ENCODE measurements at regions not wholly inside any gene's neighbourhood (a gene's known extent, or its start where the extent isn't known, plus 50 kb on each side); places are given as distances from the start of the nearest gene placed in this dataset.
"Not testable (repeated sequence)": the region's sequence is repeated elsewhere in the genome, so short reads cannot be mapped to it uniquely, and the experiment has no call there.

DNA sequence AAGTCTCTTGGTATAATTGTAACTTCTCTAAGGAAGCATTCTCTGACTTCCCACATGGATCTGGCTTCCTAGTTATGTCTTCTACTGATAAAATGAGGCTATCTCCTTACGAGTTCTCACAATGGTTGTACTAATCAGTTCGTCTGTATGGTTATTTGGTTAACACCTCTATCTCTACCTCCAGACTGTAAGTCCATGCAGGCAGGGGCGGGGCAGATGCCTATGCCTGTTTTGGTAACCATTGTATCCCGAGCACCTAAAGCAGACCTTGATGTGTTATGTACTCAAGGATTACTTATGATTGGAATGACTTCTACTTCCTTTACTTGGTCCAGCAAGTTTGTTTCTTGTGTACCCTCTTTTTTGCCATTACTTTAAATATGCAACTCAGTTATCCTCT lies 125.0 kb upstream of the PITX1 start:
- 0 out of 2 replicates have a peak, but pooled peaks cover 4% of the 10 kb centered on the region for H3K9me3 ChIP-seq
- DNase-seq (ENCODE audit: low spot score in 2 of 2), result no peak
- no peaks in the 10 kb centered on the region for H3K36me3 ChIP-seq (replicated peaks)
- in situ Hi-C loops (cut with MboI; ENCODE audit: low sequenced_read_pairs), result no loop called here
- H3K4me3 ChIP-seq, result no peak overlapping the region
- no peaks in the 10 kb centered on the region for H3K27me3 ChIP-seq (ENCODE audit: low read depth)
- no peaks in the 10 kb centered on the region for H3K4me1 ChIP-seq

DNA sequence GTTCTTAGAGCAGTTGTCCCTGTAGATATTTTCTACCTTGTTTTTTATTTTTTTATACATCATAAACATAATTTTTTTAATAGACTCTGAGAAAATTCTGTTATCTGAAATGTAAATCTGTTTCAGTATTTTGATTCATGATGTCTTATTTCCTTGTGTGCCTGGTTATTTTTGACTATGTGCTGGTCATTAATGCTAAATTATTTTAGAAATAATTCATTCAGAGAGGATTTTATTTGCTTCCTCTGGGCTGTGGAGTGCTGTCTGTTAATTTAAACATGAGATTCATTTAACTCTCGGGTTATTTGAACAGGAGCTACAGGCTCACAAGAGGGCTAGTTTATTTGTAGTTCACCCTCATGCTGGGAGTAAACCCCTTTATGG lies 124.3 kb upstream of the PITX1 start:
- H3K4me1 ChIP-seq, result no peaks in the 10 kb centered on the region
- no peaks in the 10 kb centered on the region for H3K27me3 ChIP-seq (ENCODE audit: low read depth)
- in situ Hi-C loops (cut with MboI; ENCODE audit: low sequenced_read_pairs), result no loop called here
- H3K4me3 ChIP-seq, result no peak overlapping the region
- DNase-seq (ENCODE audit: low spot score in 2 of 2), result no peak
- no peaks in the 10 kb centered on the region for H3K36me3 ChIP-seq (replicated peaks)
- 0 out of 2 replicates have a peak, but pooled peaks cover 4% of the 10 kb centered on the region for H3K9me3 ChIP-seq

DNA sequence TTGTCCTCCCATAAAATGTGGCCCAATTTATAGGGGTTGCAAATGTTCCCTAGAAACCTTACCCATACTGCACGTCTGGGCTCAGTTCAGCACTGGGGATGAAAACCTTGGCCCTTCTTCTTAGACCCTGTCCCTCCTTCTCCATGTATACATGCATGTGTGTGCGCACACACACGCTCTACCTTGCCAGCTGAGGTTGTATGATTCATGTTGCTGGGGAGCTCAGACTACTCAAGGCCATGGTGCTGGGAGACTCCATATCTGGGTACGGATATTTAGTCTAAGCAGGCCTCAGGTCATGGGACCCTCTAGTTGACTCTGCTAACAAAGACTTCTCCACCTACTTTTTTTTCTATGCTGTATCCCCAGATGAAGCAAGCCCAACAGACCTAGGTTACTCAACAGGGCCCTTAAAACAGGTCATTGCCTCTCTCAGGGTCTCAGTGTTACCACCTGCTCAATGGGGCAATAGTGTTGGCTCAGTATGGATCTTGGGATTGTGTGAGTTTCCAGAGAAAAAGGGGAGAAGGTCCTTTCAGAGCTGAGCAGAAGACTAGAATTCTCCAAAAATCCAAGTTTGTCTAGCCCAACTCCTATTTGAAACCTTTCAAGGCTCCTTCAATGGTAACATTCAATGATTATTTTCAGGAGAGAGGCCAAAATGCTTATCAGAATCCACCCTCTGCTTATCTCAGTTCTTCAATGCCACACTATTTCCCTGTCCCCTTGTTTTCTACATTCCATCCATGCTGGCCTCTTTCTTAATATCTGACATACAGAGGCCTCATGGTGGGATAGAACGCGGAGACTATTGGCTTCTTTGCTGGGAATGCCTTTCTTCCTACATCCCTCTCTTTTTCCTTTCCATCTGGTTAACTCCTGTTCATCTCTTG lies 123.6 kb upstream of the PITX1 start:
- no peaks in the 10 kb centered on the region for H3K27me3 ChIP-seq (ENCODE audit: low read depth)
- H3K4me1 ChIP-seq, result no peaks in the 10 kb centered on the region
- in situ Hi-C loops (cut with MboI; ENCODE audit: low sequenced_read_pairs), result no loop called here
- no peak overlapping the region for H3K4me3 ChIP-seq
- DNase-seq (ENCODE audit: low spot score in 2 of 2), result no peak
- H3K36me3 ChIP-seq (replicated peaks), result no peaks in the 10 kb centered on the region
- H3K9me3 ChIP-seq, result 0 out of 2 replicates have a peak, but pooled peaks cover 4% of the 10 kb centered on the region

DNA sequence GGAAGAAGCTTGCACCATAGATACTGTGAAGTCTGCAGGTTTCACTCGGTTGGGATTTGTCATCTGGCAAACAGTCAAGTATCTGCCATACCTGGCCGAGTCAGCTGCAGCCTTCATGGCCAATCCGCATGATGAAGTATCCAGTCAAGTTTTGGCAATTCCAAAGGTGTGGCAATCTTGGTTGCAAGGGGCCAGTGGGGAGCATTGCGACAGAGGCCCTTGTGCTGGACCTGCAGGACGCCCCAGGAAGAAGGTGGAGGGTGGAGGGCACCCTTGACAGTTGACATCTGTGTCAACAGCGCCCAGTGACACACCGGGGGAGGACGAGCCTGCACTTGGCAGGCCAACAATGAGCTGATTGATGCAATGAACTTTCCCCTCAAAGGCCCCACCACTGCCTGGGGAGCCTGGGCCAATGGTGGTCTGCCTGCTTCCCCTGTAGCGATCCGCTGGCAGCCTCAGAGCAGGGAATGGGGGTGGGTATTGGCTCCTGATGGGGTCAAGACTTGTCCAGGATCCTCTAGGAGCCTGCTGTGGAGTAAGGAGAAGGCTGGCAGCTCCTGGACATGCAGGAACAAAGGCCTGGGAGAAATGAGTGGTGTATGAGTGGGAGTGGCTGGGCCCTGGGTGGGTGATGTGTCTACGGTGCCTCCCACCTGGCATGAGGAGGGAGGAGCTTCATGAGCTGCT lies 122.8 kb upstream of the PITX1 start:
- H3K4me1 ChIP-seq, result no peaks in the 10 kb centered on the region
- no peak for DNase-seq (ENCODE audit: low spot score in 2 of 2)
- H3K4me3 ChIP-seq, result no peak overlapping the region
- no peaks in the 10 kb centered on the region for H3K36me3 ChIP-seq (replicated peaks)
- no peaks in the 10 kb centered on the region for H3K27me3 ChIP-seq (ENCODE audit: low read depth)
- in situ Hi-C loops (cut with MboI; ENCODE audit: low sequenced_read_pairs), result no loop called here
- H3K9me3 ChIP-seq, result 0 out of 2 replicates have a peak, but pooled peaks cover 4% of the 10 kb centered on the region

DNA sequence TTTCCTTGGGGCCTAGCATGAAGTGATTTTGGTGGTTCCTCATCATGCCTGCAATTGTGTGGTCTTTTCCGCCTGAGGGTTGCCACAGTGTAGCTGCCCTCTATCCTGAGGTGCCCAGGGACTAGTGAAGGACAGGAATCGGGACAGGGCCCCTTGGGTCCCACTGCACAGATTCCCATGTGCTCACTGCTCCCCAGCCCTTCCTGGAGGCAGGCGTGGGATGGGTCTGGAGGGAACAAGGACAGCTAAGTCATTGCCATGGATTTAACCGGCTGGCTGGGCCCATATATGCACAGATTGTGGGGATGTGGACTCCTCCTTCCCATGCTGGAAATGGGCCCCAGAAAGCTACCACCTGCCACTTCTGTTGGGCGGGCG lies 122.3 kb upstream of the PITX1 start:
- H3K36me3 ChIP-seq (replicated peaks), result no peaks in the 10 kb centered on the region
- DNase-seq (ENCODE audit: low spot score in 2 of 2), result no peak
- H3K4me3 ChIP-seq, result no peak overlapping the region
- H3K9me3 ChIP-seq, result 0 out of 2 replicates have a peak, but pooled peaks cover 4% of the 10 kb centered on the region
- in situ Hi-C loops (cut with MboI; ENCODE audit: low sequenced_read_pairs), result no loop called here
- no peaks in the 10 kb centered on the region for H3K27me3 ChIP-seq (ENCODE audit: low read depth)
- H3K4me1 ChIP-seq, result no peaks in the 10 kb centered on the region

DNA sequence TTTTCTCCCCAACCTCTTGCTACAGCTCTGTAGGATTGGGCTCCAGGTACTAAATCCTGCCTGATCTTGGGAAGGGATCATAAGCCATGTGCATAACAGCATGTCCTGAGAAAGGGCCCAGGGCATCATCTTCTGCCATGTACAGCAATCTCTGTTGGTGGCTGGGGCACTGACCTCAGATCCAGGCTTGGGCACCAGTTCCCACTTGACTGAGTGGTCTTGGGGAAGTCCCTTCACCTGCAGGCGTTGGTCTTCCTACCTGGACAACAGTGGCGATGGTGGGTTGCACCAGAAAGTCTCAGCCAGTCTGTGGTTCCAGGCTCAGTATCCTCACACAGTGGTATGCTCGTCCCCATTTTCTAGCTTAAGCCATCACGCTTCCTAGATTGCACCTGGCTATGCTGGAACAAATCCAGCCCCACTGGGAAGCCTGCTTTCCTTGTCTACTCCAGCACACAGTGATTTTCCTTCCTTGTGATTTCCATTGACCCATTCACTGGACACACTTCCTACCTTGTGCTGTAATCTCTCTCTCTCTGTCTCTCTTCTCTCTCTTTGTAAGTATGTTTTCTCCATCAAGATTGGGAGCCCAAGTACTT lies 121.7 kb upstream of the PITX1 start:
- Histone ChIP-seq H3K4me1 (peaks cover 3% of the 10 kb centered on the region; the same call in 1 of the 2 replicates), H3K27me3 (ENCODE audit: low read depth) (no peaks in the 10 kb centered on the region), H3K36me3 (replicated peaks) (no peaks in the 10 kb centered on the region), H3K4me3 (no peak overlapping the region), H3K9me3 (0 out of 2 replicates have a peak, but pooled peaks cover 4% of the 10 kb centered on the region)
- in situ Hi-C loops (cut with MboI; ENCODE audit: low sequenced_read_pairs), result no loop called here
- DNase-seq (ENCODE audit: low spot score in 2 of 2), result no peak

DNA sequence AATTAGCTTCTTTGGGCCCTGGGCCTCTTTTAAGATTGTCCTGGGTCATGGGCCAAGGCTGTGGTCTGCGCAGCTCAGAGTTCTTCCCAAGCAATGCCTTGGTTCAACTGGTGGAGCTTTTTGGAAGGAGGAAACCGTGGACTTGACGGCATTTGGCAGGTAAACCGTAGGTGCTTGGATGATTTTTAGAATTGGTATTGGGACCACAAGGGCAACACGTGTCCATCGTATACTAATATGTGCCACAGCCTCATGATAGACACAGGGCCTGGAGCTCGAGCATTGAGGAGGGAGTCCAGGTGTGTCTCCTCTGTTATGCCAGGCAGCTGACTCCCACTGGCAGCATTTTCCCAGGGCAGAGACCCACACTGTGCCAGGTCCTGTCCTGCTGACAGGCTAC lies 120.9 kb upstream of the PITX1 start:
- H3K4me3 ChIP-seq, result no peak overlapping the region
- H3K36me3 ChIP-seq (replicated peaks), result no peaks in the 10 kb centered on the region
- peaks cover 8% of the 10 kb centered on the region for H3K4me1 ChIP-seq
- DNase-seq (ENCODE audit: low spot score in 2 of 2), result no peak
- in situ Hi-C loops (cut with MboI; ENCODE audit: low sequenced_read_pairs), result no loop called here
- 0 out of 2 replicates have a peak, but pooled peaks cover 2% of the 10 kb centered on the region for H3K9me3 ChIP-seq
- H3K27me3 ChIP-seq (ENCODE audit: low read depth), result no peaks in the 10 kb centered on the region

DNA sequence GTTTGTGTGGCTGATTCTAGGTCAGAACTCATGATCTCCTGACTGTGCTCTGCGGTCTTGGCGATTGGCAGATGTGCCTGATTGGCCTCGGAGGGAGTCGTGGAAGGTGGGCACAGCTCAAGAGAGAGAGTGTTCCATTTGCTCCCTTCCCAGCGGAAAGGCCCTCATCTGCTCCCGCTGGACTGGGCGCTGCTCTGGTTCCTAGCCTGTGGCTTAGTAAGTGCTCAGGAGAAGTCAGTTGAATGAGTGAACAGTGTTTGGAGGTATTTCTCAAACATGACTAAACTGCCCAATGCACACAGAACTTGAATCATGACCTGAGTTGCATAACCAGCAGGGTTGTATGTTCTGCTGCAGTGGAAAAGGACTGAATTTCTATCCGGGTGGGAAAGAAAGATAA lies 120.2 kb upstream of the PITX1 start:
- no peaks in the 10 kb centered on the region for H3K27me3 ChIP-seq (ENCODE audit: low read depth)
- no peaks in the 10 kb centered on the region for H3K36me3 ChIP-seq (replicated peaks)
- H3K9me3 ChIP-seq, result no peaks in the 10 kb centered on the region
- no peak overlapping the region for H3K4me3 ChIP-seq
- DNase-seq (ENCODE audit: low spot score in 2 of 2), result no peak
- in situ Hi-C loops (cut with MboI; ENCODE audit: low sequenced_read_pairs), result no loop called here
- peaks cover 11% of the 10 kb centered on the region for H3K4me1 ChIP-seq

DNA sequence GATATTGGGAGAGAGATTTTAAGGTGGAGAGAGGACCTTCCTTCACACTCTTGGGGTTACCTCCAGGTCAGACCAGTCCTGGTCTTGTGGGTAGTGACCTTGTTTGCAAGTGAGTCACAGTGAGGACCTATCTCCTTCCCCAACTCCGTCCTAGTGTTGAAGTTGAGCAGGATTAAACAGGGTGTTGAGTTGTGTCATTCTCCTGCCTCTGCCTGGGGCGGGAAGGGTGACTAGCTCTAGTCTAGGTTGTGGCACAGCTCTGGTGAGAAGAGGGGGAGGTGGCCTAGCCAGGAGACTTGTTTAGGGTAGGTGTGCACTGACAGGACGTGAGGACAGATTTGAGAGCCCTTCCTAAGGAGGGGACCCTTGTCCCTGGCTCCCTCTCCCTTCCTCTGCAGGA lies 119.6 kb upstream of the PITX1 start:
- H3K9me3 ChIP-seq, result no peaks in the 10 kb centered on the region
- no peaks in the 10 kb centered on the region for H3K27me3 ChIP-seq (ENCODE audit: low read depth)
- DNase-seq (ENCODE audit: low spot score in 2 of 2), result no peak
- peaks cover 11% of the 10 kb centered on the region for H3K4me1 ChIP-seq
- H3K36me3 ChIP-seq (replicated peaks), result no peaks in the 10 kb centered on the region
- H3K4me3 ChIP-seq, result no peak overlapping the region
- in situ Hi-C loops (cut with MboI; ENCODE audit: low sequenced_read_pairs), result no loop called here

DNA sequence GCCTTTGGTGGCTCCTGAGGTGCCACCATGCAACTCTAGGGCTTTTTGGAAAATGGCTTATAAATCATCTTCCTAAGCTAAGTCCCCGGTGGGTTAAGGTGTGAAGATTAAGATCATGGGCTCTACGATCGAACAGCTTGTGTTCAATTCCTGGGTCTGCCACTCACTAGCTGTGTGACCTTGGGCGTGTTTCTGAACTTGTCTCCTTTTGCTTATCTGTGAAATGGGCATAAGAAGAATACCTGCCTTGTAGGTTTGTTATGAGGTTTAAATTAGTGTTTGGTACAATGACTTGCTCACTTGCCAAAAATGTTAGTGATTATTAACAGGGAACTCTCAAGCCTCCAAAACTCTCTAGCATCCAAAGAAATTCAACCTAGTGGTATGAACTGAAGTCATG lies 119.2 kb upstream of the PITX1 start:
- in situ Hi-C loops (cut with MboI; ENCODE audit: low sequenced_read_pairs), result no loop called here

DNA sequence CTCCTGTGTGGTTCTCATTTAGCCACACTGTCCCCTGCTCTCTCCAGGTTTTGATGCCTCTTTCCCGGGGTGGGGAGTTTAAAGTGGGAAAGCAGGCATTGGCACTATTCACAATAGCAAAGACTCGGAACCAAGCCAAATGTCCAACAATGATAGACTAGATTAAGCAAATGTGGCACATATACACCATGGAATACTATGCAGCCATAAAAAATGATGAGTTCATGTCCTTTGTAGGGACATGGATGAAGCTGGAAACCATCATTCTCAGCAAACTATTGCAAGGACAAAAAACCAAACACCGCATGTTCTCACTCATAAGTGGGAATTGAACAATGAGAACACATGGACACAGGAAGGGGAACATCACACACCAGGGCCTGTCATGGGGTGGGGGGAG lies 117.6 kb upstream of the PITX1 start:
- H3K36me3 ChIP-seq (replicated peaks); H3K9me3 ChIP-seq; DNase-seq (ENCODE audit: low spot score in 2 of 2); in situ Hi-C loops (cut with MboI; ENCODE audit: low sequenced_read_pairs); H3K4me3 ChIP-seq; H3K27me3 ChIP-seq (ENCODE audit: low read depth): not testable (repeated sequence)
- peaks cover 11% of the 10 kb centered on the region for H3K4me1 ChIP-seq

More for the DNA sequence above, 119.2 kb upstream of the PITX1 start:
- no peaks in the 10 kb centered on the region for H3K27me3 ChIP-seq (ENCODE audit: low read depth)
- no peaks in the 10 kb centered on the region for H3K9me3 ChIP-seq
- H3K36me3 ChIP-seq (replicated peaks), result no peaks in the 10 kb centered on the region
- no peak overlapping the region for H3K4me3 ChIP-seq
- H3K4me1 ChIP-seq, result peaks cover 11% of the 10 kb centered on the region
- DNase-seq (ENCODE audit: low spot score in 2 of 2), result no peak

DNA sequence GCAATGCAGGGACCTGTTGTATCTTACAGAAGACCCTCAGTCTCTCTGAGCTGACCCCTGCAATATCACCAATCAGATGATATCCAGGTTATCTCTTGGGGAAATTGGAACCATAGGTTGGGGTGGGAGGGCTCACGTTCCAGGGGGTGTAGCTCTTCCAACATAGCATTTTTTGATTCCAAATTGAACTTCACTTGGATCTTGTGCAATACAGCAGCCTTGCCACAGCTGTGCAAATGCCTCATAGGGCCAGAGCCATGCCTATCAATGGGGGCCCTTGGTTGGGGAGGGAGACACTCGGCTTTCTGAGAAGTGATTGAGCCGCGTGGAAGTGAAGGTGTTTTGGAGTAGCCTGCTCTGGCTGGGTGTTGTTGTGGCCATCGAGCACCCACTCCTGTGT lies 117.2 kb upstream of the PITX1 start:
- no peaks in the 10 kb centered on the region for H3K36me3 ChIP-seq (replicated peaks)
- in situ Hi-C loops (cut with MboI; ENCODE audit: low sequenced_read_pairs), result no loop called here
- no peak for DNase-seq (ENCODE audit: low spot score in 2 of 2)
- H3K9me3 ChIP-seq, result no peaks in the 10 kb centered on the region
- no peaks in the 10 kb centered on the region for H3K27me3 ChIP-seq (ENCODE audit: low read depth)
- H3K4me1 ChIP-seq, result peaks cover 11% of the 10 kb centered on the region
- H3K4me3 ChIP-seq, result no peak overlapping the region

DNA sequence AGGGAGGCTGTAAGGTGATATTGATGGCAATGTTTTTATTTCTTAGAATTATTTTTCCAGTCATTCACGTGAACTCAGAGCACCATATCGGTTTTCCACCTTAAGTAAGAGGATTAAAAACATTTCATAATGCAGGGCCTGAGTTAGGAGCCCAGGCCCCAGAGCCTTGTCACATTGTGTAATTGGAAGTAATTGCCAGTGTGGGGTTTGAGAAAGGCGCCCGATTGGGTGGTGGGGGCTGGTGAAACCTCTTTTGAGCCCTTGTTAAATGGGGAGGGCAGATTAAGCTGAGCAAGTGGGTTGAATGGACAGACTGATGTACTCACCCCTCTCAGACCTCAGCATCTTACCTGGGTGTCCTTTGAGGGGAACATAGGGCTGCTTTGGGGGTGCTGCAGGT lies 116.7 kb upstream of the PITX1 start:
- Histone ChIP-seq H3K36me3 (replicated peaks) (no peaks in the 10 kb centered on the region), H3K9me3 (no peaks in the 10 kb centered on the region), H3K27me3 (ENCODE audit: low read depth) (no peaks in the 10 kb centered on the region), H3K4me3 (no peak overlapping the region), H3K4me1 (peaks cover 11% of the 10 kb centered on the region)
- DNase-seq (ENCODE audit: low spot score in 2 of 2), result no peak
- in situ Hi-C loops (cut with MboI; ENCODE audit: low sequenced_read_pairs), result no loop called here
